GM18861 (cell line): ENCODE measurements at regions not wholly inside any gene's neighbourhood (a gene's known extent, or its start where the extent isn't known, plus 50 kb on each side); places are given as distances from the start of the nearest gene placed in this dataset.

Experiments
- ATAC-seq: cut with Tn5 transposase; IDR thresholded peaks from one replicate; pipeline ENCODE4 v1.9.1; 2021; ENCODE audit not compliant: unreplicated experiment

- ATAC-seq, result no peak
These were observed 424.5 kb upstream of the SPRED2 start for GRCh38 chr2:65856928-65857327.

DNA sequence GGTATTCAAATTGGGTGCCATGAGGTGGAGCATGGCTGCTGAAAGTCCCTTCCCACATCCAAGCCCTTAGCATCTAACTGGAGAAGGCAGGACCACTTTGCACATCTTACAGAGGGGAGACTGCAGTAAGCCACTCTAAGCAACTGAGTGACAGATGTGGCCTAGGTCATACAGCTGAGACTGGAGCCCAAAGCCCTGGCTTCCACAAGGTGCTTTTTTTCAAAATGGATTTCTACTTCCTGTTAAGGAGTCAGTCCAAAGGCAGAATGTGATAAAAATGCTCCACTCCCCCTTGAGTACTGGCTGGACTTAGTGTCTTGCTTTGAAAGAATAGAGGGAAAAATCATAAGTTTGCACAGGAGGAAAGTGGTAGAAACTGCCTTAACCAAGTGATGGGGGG lies 424.0 kb upstream of the SPRED2 start:
- ATAC-seq, result no peak

GRCh38 chr2:65850695-65851094 lies 418.3 kb upstream of the SPRED2 start:
- no peak for ATAC-seq

- ATAC-seq, result no peak
These were observed 414.7 kb upstream of the SPRED2 start for GRCh38 chr2:65846989-65847678.

- no peak for ATAC-seq
These were observed 413.2 kb upstream of the SPRED2 start for GRCh38 chr2:65845442-65846182.

GRCh38 chr2:65842104-65842503 lies 409.7 kb upstream of the SPRED2 start:
- no peak for ATAC-seq

- no peak for ATAC-seq
These were observed 403.7 kb upstream of the SPRED2 start for GRCh38 chr2:65835975-65836549.

DNA sequence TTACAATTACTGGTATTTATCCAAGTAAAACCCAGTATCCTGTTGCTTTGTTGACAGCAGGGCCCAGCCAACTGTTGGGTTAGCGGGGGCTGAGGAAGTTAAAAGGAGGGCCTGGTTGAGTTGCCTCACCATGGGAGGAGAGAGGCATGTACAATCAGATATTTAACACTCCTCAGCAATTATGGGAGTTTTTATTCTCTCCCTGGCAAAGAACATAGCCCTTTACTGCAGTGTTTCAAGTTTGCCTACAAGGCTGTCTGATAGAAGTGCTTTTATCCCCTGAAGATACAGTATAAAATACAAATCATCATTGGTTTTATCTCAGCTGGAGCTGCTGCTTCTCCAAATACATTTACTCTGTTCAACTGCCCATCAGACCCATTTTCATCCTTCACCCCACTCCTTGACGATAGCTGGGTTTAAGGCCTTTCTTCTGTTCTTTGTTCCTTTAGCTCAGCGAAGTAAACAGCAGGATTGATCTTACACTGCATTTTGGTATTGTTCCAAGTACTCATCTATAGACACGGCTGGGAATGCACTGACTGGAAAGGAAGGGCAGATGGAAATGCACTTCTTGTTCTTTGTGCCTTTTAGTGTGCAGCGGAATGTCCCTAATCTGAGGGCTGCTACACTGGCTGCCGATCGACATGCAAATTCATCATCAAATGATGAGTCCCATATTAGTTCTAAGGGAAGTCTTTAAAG lies 402.5 kb upstream of the SPRED2 start:
- no peak for ATAC-seq

DNA sequence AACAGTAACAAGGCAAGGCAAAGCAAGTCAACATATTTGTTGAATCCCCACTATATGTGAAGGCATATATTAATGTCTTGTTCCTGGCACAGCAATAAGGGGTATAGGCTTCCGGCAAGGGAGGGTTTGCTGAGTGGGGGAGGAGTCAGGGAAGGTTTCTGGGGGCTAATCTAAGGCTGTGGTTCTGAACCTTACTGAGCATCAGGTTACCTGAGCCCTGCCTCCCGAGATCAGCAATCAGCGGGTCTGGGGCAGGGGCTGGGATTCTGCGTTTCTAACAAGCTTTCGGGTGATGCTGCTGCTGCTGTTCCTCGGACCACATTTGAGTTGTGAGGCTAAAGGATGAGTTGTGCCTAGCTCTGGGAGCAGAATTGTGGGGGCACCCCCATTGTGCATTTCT lies 401.7 kb upstream of the SPRED2 start:
- ATAC-seq, result no peak

- ATAC-seq, result no peak
These were observed 399.1 kb upstream of the SPRED2 start for GRCh38 chr2:65831509-65831908.

GRCh38 chr2:65826567-65826966 lies 394.2 kb upstream of the SPRED2 start:
- ATAC-seq, result no peak

- no peak for ATAC-seq
These were observed 391.1 kb upstream of the SPRED2 start for GRCh38 chr2:65823511-65823910.

DNA sequence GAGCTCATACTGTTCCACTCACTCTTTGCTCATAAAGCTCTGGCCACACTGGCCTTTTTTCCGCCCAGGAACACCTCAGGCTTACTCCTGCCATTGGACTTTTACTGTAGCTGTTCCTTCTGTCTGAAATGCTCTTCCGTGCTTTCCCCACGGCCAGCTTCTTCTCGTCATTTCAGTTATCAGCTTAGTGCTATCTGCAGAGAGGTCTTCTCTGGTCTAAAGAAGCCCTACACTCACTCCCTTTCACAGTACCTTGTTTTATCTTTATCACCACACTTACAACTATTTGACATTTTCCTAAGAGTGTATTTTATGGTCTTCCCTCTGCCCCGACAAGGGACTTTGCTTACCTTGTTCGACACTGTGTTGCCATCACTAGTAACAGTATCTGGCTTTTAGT lies 388.1 kb upstream of the SPRED2 start:
- no peak for ATAC-seq

GRCh38 chr2:65819963-65820362 lies 387.6 kb upstream of the SPRED2 start:
- no peak for ATAC-seq

DNA sequence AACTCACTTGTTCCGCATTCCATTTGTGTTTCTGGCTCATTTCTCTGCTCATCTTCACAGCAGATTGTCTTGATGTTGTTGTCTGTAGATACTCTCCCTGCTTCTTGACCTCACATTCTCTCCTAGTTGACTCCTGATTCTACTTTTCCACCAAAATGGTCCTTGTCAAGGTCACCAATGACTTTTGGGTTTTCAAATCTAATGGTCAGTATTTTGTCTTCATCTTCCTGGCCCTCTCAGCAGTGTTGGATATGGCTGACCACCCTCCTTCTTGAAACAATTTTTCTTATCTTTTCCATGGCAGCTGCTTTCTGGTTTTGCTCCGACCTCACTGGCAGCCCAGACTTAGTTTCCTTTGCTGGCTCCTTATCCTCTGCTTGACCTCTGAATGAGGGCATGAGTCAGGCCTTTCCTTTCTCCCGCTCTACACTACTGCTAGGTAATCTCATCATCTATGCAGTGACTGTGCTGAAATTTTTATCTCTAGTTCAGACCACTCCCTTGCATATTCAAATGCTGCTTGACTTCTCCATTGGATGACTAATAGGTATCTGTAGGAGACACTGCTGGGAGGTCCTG lies 386.6 kb upstream of the SPRED2 start:
- no peak for ATAC-seq

DNA sequence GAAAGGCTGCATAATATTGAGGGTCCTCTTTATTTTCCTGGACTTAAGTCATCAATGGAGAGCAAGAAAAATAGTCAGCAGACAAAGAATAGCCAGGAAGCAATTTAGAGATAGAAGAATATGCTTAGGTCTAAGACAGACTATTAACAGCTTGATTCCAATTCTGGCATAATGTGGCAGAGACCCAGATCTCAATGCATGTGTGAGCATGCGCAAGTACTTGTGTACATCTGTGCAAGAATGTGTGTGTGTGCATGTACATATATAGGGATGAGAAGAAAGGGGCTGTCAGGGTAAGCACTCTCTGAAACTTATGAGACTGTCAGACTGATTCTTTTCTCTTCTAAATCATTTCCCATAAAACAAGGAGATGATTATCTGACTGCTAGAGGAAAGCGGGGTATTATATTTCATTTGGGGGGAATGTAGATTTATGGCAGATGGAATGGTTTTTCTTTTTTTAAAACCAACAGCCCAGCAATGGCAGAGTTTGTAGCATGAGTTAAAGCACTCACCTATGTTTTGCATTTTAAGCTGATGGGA lies 381.3 kb upstream of the SPRED2 start:
- ATAC-seq, result no peak

DNA sequence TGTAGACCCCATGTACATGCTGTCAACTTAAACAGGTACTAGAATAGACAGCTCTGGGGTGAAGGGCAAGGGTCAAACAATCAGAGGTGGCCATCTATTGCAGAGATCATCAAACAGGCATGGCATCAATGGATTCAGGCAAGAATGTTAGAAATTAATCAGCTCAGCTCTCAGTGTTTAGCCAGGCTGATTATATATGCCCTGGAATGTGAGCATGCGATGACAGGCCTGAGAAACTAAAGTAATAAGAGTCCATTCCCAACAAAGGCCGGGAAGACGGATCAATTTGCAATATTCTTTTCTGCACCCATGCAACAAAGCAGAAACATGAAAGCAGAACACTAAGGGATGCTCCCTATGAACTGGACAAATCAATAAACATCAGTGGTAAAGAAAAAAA lies 380.5 kb upstream of the SPRED2 start:
- no peak for ATAC-seq

- ATAC-seq, result no peak
These were observed 375.5 kb upstream of the SPRED2 start for GRCh38 chr2:65807942-65808341.

- ATAC-seq, result no peak
These were observed 372.4 kb upstream of the SPRED2 start for GRCh38 chr2:65804777-65805176.

DNA sequence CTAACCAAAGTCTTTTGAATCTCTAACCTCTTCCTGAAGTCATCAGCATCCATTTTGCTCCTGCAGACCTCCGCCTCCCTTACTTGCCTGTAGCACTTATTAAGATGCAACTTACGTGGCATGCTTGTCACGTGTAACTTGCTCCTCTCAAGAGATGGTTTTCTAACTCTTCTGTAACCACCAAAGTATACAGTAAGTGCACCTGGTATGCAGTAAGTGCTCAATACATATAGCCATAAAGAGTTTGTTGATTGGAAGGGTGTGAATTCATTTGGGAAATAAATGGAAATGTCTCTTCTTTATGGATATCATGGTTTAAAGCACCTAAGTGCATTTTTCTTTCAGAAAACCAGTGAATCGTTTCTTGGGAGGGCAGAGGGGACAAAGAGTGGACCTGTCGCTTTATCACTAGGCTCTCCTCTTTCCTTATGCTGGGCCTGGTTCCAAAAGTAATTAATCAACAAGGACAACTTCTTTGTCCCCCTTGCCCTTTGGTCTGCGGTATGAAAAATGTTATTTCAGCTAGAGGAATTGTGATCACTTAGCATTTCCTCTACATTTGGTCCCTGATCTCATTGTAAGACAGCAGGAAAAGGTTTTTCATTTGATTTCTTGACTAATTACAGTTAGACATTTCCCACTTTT lies 370.0 kb upstream of the SPRED2 start:
- ATAC-seq, result no peak

- ATAC-seq, result no peak
These were observed 368.6 kb upstream of the SPRED2 start for GRCh38 chr2:65800998-65801397.
